Mesendoderm (in vitro differentiated cells): ENCODE measurements at regions not wholly inside any gene's neighbourhood (a gene's known extent, or its start where the extent isn't known, plus 50 kb on each side); places are given as distances from the start of the nearest gene placed in this dataset.

Experiments
- DNase-seq: peaks from one replicate; pipeline ENCODE4 v3.0.0; 2013
- H2AK5ac ChIP-seq: 2 replicates; pipeline ENCODE4 v1.6.1; 2013; ENCODE audit warnings: low read length, inconsistent platforms
- H2BK120ac ChIP-seq: 2 replicates; pipeline ENCODE4 v1.6.1; 2013; ENCODE audit warnings: low read depth, mild to moderate bottlenecking, low read length, moderate library complexity, mixed read lengths
- H2BK15ac ChIP-seq: replicated peaks from 2 replicates; pipeline ENCODE4 v1.6.1; 2013; ENCODE audit warnings: low read depth, mild to moderate bottlenecking, moderate library complexity
- H2BK5ac ChIP-seq: 2 replicates; pipeline ENCODE4 v1.6.1; 2013; ENCODE audit warnings: low read length, inconsistent platforms
- H3K18ac ChIP-seq: 2 replicates; pipeline ENCODE4 v1.6.1; 2013; ENCODE audit warnings: mild to moderate bottlenecking, low read length, mixed read lengths
- H3K23ac ChIP-seq: one replicate; pipeline ENCODE4 v1.6.1; 2013; ENCODE audit warnings: low read length
- H3K27ac ChIP-seq: 2 replicates; pipeline ENCODE4 v1.5.1; 2013; ENCODE audit warnings: low read depth, mild to moderate bottlenecking, inconsistent platforms, low read length, moderate library complexity
- H3K27me3 ChIP-seq: 2 replicates; pipeline ENCODE4 v1.6.1; 2013; ENCODE audit warnings: low read length, control low read depth, mild to moderate bottlenecking, inconsistent platforms; ENCODE audit not compliant: insufficient read depth, poor library complexity
- H3K36me3 ChIP-seq: 2 replicates; pipeline ENCODE4 v1.6.1; 2013; ENCODE audit warnings: low read length, inconsistent platforms; ENCODE audit not compliant: control insufficient read depth, insufficient read depth
- H3K4ac ChIP-seq: one replicate; pipeline ENCODE4 v1.6.1; 2013; ENCODE audit warnings: low read depth, mild to moderate bottlenecking, low read length, moderate library complexity
- H3K4me1 ChIP-seq: 2 replicates; pipeline ENCODE4 v1.6.1; 2013; ENCODE audit warnings: low read depth, low read length, inconsistent platforms; ENCODE audit not compliant: control insufficient read depth
- H3K4me2 ChIP-seq: 2 replicates; pipeline ENCODE4 v1.6.1; 2013; ENCODE audit warnings: low read length
- H3K4me3 ChIP-seq: 2 replicates; pipeline ENCODE4 v1.5.1; 2013; ENCODE audit warnings: mild to moderate bottlenecking, low read length
- H3K56ac ChIP-seq: one replicate; pipeline ENCODE4 v1.6.1; 2013; ENCODE audit warnings: low read length
- H3K79me1 ChIP-seq: 2 replicates; pipeline ENCODE4 v1.6.1; 2013; ENCODE audit warnings: low read length, inconsistent platforms
- H3K79me2 ChIP-seq: 2 replicates; pipeline ENCODE4 v1.6.1; 2013; ENCODE audit warnings: mild to moderate bottlenecking, low read length; ENCODE audit not compliant: control insufficient read depth, insufficient read depth
- H3K9ac ChIP-seq: 2 replicates; pipeline ENCODE4 v1.6.1; 2013; ENCODE audit warnings: low read length, inconsistent platforms
- H4K5ac ChIP-seq: one replicate; pipeline ENCODE4 v1.6.1; 2013; ENCODE audit warnings: low read length
- H4K8ac ChIP-seq: one replicate; pipeline ENCODE4 v1.6.1; 2013; ENCODE audit warnings: low read depth, mild to moderate bottlenecking, control low read depth, low read length, moderate library complexity
- WGBS: extraction: QIAGEN DNeasy Blood & Tissue Kit; methylation state at CpG from one replicate; pipeline ENCODE4 v1.1.7; 2013; ENCODE audit warnings: low lambda C conversion rate, missing lambda C conversion rate; ENCODE audit not compliant: insufficient coverage; ENCODE audit errors: extremely low coverage; 5-methylcytosine and 5-hydroxymethylcytosine counted together

DNA sequence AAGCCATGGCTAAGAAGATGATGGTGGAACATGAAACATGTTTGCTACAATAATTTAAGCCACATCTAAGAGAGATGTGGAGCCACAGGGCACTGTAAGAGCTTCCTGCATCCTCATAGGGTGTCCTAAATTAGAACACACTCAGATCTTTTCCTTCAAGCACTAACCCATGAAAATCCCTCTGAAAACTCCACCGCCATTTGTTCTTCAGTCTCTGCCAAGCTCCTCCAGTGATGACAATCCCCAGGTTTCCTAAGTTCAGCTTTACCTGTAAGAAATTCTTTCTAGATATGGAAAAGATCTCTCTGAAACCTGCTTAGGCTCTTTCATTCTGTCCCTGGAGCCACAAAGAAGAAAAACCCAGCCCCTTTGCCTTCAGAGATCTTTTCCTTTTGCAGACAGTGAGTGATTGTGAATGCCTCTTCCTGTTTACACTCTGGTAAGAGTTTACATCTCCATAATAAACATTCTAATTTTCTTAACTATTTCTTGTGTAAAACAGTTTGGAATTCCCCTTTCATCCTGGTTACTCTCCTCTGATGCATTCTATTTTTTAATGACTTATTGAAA is 907.2 kb downstream of the VRK1 start:
- Histone ChIP-seq H3K79me1 (no peaks in the 10 kb centered on the region), H3K9ac (no peak overlapping the region), H3K4me1 (no peaks in the 10 kb centered on the region), H3K27me3 (no peaks in the 10 kb centered on the region), H3K27ac (no peak overlapping the region), H3K4ac (no peak overlapping the region), H4K8ac (no peak overlapping the region), H3K56ac (no peak overlapping the region), H3K18ac (no peak overlapping the region), H3K23ac (no peak overlapping the region), H3K79me2 (no peaks in the 10 kb centered on the region), H2BK15ac (no peak overlapping the region), H2BK120ac (peak overlapping the region; percentile 15), H3K4me2 (no peak overlapping the region), H3K36me3 (no peaks in the 10 kb centered on the region), H2AK5ac (no peak overlapping the region), H3K4me3 (no peak overlapping the region), H4K5ac (no peak overlapping the region), H2BK5ac (no peak overlapping the region)
- no CpG with 5 or more reads among the region's 1 CpG for WGBS
- DNase-seq, result no peak

- WGBS, result no CpG with 5 or more reads among the region's 2 CpGs
- Histone ChIP-seq H3K9ac (no peak overlapping the region), H2AK5ac (no peak overlapping the region), H3K4me3 (no peak overlapping the region), H3K79me2 (no peaks in the 10 kb centered on the region), H2BK5ac (no peak overlapping the region), H3K4me1 (no peaks in the 10 kb centered on the region), H3K27me3 (no peaks in the 10 kb centered on the region), H3K18ac (no peak overlapping the region), H3K27ac (no peak overlapping the region), H4K8ac (no peak overlapping the region), H3K23ac (no peak overlapping the region), H2BK15ac (no peak overlapping the region), H4K5ac (no peak overlapping the region), H3K4me2 (no peak overlapping the region), H3K79me1 (no peaks in the 10 kb centered on the region), H2BK120ac (no peak overlapping the region), H3K4ac (peak overlapping the region; percentile 57), H3K56ac (no peak overlapping the region), H3K36me3 (no peaks in the 10 kb centered on the region)
- no peak for DNase-seq
These were observed 907.9 kb downstream of the VRK1 start for GRCh38 chr14:97705107-97705506.

DNA sequence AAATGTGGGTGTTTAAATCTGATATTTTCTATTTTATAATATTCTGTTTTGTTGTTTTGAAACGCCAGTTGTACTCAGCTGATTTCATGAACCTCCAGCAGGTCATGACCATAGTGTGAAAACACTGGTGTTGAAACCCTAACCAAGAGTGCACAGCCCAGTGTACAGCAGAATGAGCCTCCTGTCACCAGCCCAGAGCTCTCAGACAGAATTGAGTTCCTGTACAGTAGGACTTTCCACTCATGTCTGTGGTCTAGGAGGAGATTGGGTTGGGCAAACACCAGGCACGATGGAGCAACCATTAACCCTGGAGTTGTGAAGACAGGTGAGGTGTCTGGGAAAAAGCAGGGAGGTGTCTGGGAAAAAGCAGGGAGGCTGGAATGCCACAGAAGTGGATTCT is 908.8 kb downstream of the VRK1 start:
- Histone ChIP-seq H3K4me1 (no peaks in the 10 kb centered on the region), H3K18ac (no peak overlapping the region), H3K36me3 (no peaks in the 10 kb centered on the region), H3K4ac (no peak overlapping the region), H3K4me3 (no peak overlapping the region), H3K79me2 (no peaks in the 10 kb centered on the region), H3K56ac (no peak overlapping the region), H2BK5ac (no peak overlapping the region), H3K79me1 (no peaks in the 10 kb centered on the region), H4K5ac (no peak overlapping the region), H2BK120ac (no peak overlapping the region), H3K27me3 (no peaks in the 10 kb centered on the region), H3K23ac (no peak overlapping the region), H3K9ac (no peak overlapping the region), H4K8ac (no peak overlapping the region), H2AK5ac (no peak overlapping the region), H3K4me2 (no peak overlapping the region), H2BK15ac (no peak overlapping the region), H3K27ac (no peak overlapping the region)
- DNase-seq, result no peak
- WGBS, result no CpG with 5 or more reads among the region's 2 CpGs

GRCh38 chr14:97706819-97707218 is 909.6 kb downstream of the VRK1 start:
- H3K18ac ChIP-seq, result no peak overlapping the region
- no peak overlapping the region for H3K56ac ChIP-seq
- no peak overlapping the region for H4K8ac ChIP-seq
- H3K79me2 ChIP-seq, result no peaks in the 10 kb centered on the region
- no peak overlapping the region for H2BK15ac ChIP-seq
- H3K79me1 ChIP-seq, result no peaks in the 10 kb centered on the region
- no peak overlapping the region for H3K23ac ChIP-seq
- H4K5ac ChIP-seq, result no peak overlapping the region
- H3K4me3 ChIP-seq, result no peak overlapping the region
- no peak overlapping the region for H3K4ac ChIP-seq
- WGBS, result no CpG with 5 or more reads among the region's 2 CpGs
- peak overlapping the region; percentile 43 for H2AK5ac ChIP-seq
- no peak overlapping the region for H3K4me2 ChIP-seq
- H2BK5ac ChIP-seq, result no peak overlapping the region
- H3K36me3 ChIP-seq, result no peaks in the 10 kb centered on the region
- DNase-seq, result no peak
- H3K27ac ChIP-seq, result no peak overlapping the region
- no peak overlapping the region for H2BK120ac ChIP-seq
- no peaks in the 10 kb centered on the region for H3K27me3 ChIP-seq
- H3K9ac ChIP-seq, result no peak overlapping the region
- no peaks in the 10 kb centered on the region for H3K4me1 ChIP-seq

- no peaks in the 10 kb centered on the region for H3K36me3 ChIP-seq
- H2BK15ac ChIP-seq, result no peak overlapping the region
- no peak overlapping the region for H3K4me2 ChIP-seq
- no peaks in the 10 kb centered on the region for H3K79me2 ChIP-seq
- H3K4me1 ChIP-seq, result no peaks in the 10 kb centered on the region
- H3K4ac ChIP-seq, result no peak overlapping the region
- WGBS, result no CpG with 5 or more reads among the region's 6 CpGs
- no peak overlapping the region for H2BK120ac ChIP-seq
- H3K9ac ChIP-seq, result no peak overlapping the region
- no peak overlapping the region for H4K8ac ChIP-seq
- no peak overlapping the region for H3K4me3 ChIP-seq
- H4K5ac ChIP-seq, result no peak overlapping the region
- no peak for DNase-seq
- H3K79me1 ChIP-seq, result no peaks in the 10 kb centered on the region
- H2AK5ac ChIP-seq, result no peak overlapping the region
- H3K27me3 ChIP-seq, result no peaks in the 10 kb centered on the region
- H3K23ac ChIP-seq, result no peak overlapping the region
- no peak overlapping the region for H3K18ac ChIP-seq
- H3K56ac ChIP-seq, result no peak overlapping the region
- no peak overlapping the region for H3K27ac ChIP-seq
- no peak overlapping the region for H2BK5ac ChIP-seq
These were observed 910.4 kb downstream of the VRK1 start for GRCh38 chr14:97707603-97708002.

GRCh38 chr14:97709552-97709951 is 912.4 kb downstream of the VRK1 start:
- no peak overlapping the region for H3K4me2 ChIP-seq
- H2BK120ac ChIP-seq, result no peak overlapping the region
- no peak overlapping the region for H3K4ac ChIP-seq
- no peak overlapping the region for H2AK5ac ChIP-seq
- H3K79me1 ChIP-seq, result no peaks in the 10 kb centered on the region
- H3K36me3 ChIP-seq, result no peaks in the 10 kb centered on the region
- H3K27me3 ChIP-seq, result no peaks in the 10 kb centered on the region
- H3K23ac ChIP-seq, result no peak overlapping the region
- no peak overlapping the region for H3K9ac ChIP-seq
- no peak for DNase-seq
- no peak overlapping the region for H3K4me3 ChIP-seq
- H3K18ac ChIP-seq, result no peak overlapping the region
- no peak overlapping the region for H3K27ac ChIP-seq
- no peaks in the 10 kb centered on the region for H3K79me2 ChIP-seq
- no peaks in the 10 kb centered on the region for H3K4me1 ChIP-seq
- WGBS, result no CpG with 5 or more reads among the region's 6 CpGs
- H4K5ac ChIP-seq, result no peak overlapping the region
- H4K8ac ChIP-seq, result no peak overlapping the region
- H3K56ac ChIP-seq, result no peak overlapping the region
- H2BK5ac ChIP-seq, result no peak overlapping the region
- H2BK15ac ChIP-seq, result no peak overlapping the region
